NCI-H2171 (cell line): ENCODE measurements at regions not wholly inside any gene's neighbourhood (a gene's known extent, or its start where the extent isn't known, plus 50 kb on each side); places are given as distances from the start of the nearest gene placed in this dataset.

Experiments used
- DNase-seq: peaks from one replicate; lab custom pipeline; 2025; lab: John Stamatoyannopoulos, UW

- no peak for DNase-seq
These were observed 1178.7 kb upstream of the GBE1 start for GRCh38 chr3:82940124-82940523.

- DNase-seq, result no peak
These were observed 1178.1 kb upstream of the GBE1 start for GRCh38 chr3:82939491-82940097.

- DNase-seq, result no peak
These were observed 1177.4 kb upstream of the GBE1 start for GRCh38 chr3:82938821-82939328.

- DNase-seq, result peak; percentile 0
These were observed 1166.1 kb upstream of the GBE1 start for GRCh38 chr3:82927309-82928253.

GRCh38 chr3:82891028-82891427, 1129.6 kb upstream of the GBE1 start:
- DNase-seq, result no peak

- no peak for DNase-seq
These were observed 1121.6 kb upstream of the GBE1 start for GRCh38 chr3:82883072-82883471.

- no peak for DNase-seq
These were observed 1114.0 kb upstream of the GBE1 start for GRCh38 chr3:82875401-82875800.

- DNase-seq, result no peak
These were observed 1078.4 kb upstream of the GBE1 start for GRCh38 chr3:82839871-82840270.

GRCh38 chr3:82834098-82834497, 1072.7 kb upstream of the GBE1 start:
- DNase-seq, result no peak

GRCh38 chr3:82824491-82824890, 1063.0 kb upstream of the GBE1 start:
- DNase-seq, result no peak

- no peak for DNase-seq
These were observed 1054.6 kb upstream of the GBE1 start for GRCh38 chr3:82816086-82816485.

GRCh38 chr3:82815417-82816058, 1054.1 kb upstream of the GBE1 start:
- DNase-seq, result no peak

GRCh38 chr3:82814660-82815059, 1053.2 kb upstream of the GBE1 start:
- no peak for DNase-seq

- DNase-seq, result no peak
These were observed 1046.3 kb upstream of the GBE1 start for GRCh38 chr3:82807781-82808180.

- no peak for DNase-seq
These were observed 1041.1 kb upstream of the GBE1 start for GRCh38 chr3:82802501-82802900.

GRCh38 chr3:82800248-82800647, 1038.8 kb upstream of the GBE1 start:
- DNase-seq, result no peak

- no peak for DNase-seq
These were observed 1035.3 kb upstream of the GBE1 start for GRCh38 chr3:82796765-82797164.

- DNase-seq, result no peak
These were observed 1029.8 kb upstream of the GBE1 start for GRCh38 chr3:82791241-82791640.

- DNase-seq, result no peak
These were observed 1029.1 kb upstream of the GBE1 start for GRCh38 chr3:82790307-82791097.

- no peak for DNase-seq
These were observed 1021.7 kb upstream of the GBE1 start for GRCh38 chr3:82783194-82783593.

GRCh38 chr3:82773207-82773606, 1011.8 kb upstream of the GBE1 start:
- DNase-seq, result no peak

GRCh38 chr3:82764521-82764920, 1003.1 kb upstream of the GBE1 start:
- DNase-seq, result no peak
